ENCODE measurements at regions not wholly inside any gene's neighbourhood (a gene's known extent, or its start where the extent isn't known, plus 50 kb on each side); places are given as distances from the start of the nearest gene placed in this dataset.
"Not testable (repeated sequence)": the region's sequence is repeated elsewhere in the genome, so short reads cannot be mapped to it uniquely, and the experiment has no call there.

GRCh38 chr14:82636426-82636825 is 1102.8 kb upstream of the SEL1L start:
- no peak for DNase-seq

DNA sequence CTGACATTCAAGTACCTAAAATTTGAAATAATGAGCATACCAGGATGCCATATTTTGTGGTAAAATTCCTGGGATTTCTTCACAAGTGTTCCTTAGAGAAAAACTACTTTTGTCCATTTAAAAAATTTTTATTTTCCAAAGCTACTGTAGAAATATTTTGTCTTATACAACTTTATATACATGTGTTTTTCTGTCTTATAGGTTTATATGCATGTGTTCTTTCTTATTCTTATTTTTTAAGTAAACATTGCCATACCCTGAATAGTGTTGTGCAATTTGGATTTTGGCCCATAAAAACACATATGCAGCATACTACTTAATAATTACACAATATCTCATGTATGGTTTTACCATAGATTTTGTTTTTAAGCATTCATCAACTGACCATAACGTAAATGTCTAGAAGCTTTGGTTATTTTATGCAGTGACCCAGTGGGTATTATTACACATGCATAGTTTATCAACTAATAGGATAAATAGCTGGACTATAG is 1107.4 kb upstream of the SEL1L start:
- DNase-seq, result no peak

GRCh38 chr14:82642425-82642824 is 1108.8 kb upstream of the SEL1L start:
- no peak for DNase-seq

DNA sequence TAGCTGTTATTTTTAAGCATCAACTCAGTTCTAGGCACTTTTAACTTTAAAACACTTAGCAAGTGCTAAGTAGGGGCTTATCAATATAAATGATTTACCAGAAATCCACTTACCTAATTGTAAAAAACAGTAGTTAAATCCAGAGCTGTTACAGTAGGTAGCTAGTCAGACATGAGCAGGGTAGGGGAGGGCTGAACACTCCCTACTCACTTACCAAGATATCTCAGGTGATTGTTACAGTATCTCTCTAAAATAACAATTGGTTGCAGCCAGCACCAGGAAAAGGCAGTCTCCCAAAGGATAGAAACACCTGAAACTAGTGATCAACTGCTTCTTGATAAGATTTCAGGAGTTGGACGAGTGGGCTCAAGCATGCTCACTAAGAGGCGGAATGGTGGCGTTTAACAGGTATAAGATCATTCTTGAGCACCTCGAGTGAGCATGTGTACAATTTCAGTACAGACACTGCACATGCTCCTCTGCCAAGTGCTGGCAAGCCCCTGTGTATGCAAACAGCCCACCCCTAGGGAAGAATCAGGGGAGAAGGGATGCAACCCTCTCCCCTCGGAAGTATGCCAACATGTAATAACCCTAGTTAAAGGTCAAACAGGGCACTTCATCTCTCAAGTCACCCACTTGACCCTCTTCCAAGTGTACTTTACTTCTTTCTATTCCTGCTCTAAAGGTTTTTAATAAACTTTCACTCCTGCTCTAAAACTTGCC is 1113.6 kb upstream of the SEL1L start:
- no peak for DNase-seq

GRCh38 chr14:82655770-82656169 is 1122.1 kb upstream of the SEL1L start:
- no peak for DNase-seq

DNA sequence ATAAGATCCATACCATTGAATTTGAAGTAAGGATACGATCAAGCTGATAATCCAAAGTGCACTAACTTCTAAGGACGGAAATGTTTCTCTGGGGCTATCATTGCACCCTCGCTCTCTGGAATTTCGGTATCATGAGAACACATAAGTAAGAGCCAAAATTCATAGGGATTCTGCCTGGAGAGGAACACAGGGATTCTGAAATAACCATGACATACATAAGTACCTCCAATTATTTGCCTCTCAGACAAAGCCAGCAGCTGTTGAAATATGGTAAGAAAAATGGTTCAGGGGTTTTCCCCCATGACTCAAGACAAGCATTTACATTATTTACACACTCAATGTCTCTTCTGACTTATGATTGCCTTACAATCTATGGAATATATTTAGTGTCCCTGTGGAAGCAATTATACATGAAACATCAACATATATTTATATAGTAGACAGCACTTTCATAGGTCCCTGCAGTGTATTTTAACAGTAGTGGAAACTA is 1123.6 kb upstream of the SEL1L start:
- DNase-seq, result no peak

GRCh38 chr14:82661258-82661657 is 1127.6 kb upstream of the SEL1L start:
- DNase-seq, result no peak

- DNase-seq, result no peak
These were observed 1133.4 kb upstream of the SEL1L start for GRCh38 chr14:82667006-82667405.

DNA sequence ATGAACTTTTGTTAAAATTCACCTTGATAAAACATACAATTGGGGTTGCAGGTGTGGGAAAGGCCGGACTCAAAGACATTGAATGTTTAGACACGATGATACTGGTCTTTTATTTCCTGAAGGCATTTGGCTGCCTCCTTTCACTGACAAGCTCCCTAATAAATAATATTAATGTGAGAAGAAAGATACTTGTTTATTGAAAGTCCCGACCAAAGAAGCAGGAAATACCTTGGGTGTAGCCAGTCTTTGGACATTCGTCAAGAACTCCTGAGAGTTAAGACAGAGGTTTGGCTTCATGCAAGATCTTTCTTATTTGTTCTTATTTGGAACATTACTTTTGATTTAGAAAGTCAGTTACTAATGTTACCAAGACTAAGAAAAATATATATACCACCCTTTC is 1133.8 kb upstream of the SEL1L start:
- no peak for DNase-seq

DNA sequence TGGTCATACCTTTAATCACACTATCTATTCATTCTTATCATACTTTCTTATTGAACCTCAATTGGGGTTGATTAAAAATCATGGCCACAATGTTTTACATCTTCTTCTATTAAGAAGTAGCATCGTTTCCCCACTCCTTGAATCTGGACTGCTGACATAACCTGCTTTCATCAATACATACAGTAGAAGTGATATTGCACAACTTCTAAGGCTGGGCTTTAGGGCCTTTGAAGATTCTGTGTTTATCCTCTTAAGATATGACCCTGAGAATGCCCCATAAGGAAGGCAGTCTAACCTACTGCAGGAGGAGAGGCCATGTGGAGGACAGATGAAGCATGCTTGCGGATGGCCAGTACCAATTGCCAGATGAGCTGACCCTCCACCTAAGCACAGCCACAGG is 1142.8 kb upstream of the SEL1L start:
- DNase-seq, result no peak

DNA sequence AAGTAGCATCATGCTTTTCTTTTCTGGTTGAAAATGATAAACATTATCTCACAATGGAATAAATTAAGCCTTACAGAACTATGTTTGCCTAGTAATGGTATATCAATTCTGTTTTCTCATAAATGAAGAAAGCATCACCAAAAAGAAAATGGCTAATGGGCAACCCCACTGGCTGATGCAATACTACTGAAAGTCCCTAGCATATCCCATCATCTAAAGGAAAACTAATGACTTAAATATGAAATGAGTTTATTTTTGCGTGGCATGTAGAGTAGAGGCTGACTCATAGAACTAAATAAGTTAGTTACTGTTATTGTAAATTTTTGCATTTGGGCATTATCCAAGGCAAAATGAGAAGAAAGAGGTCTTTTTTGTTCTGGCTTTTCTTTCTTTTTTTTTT is 1156.3 kb upstream of the SEL1L start:
- DNase-seq, result no peak

DNA sequence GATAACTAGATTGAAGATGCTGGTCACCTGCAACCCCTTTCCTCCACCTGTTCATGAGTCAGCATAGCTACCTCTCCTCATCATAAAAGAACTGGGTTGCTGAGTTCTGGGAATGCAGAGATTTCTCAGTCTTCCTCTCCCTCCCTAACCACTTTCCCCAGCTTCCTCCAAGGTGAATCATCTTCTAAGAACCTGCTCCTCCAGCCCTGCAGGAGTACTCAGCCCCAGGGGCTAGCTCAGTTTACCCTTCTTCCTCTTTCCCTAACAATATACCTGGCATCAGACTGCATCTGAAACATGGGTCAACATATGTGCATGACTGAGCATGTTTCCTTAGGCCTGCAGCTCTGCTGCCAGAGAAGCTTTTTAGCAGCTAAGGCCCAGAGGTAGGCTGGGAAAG is 1157.5 kb upstream of the SEL1L start:
- not testable (repeated sequence) for DNase-seq

- DNase-seq, result no peak
These were observed 1161.2 kb upstream of the SEL1L start for GRCh38 chr14:82694820-82695219.

- DNase-seq, result no peak
These were observed 1170.6 kb upstream of the SEL1L start for GRCh38 chr14:82704218-82704617.

GRCh38 chr14:82710267-82710841 is 1176.7 kb upstream of the SEL1L start:
- DNase-seq, result peak; percentile 16

DNA sequence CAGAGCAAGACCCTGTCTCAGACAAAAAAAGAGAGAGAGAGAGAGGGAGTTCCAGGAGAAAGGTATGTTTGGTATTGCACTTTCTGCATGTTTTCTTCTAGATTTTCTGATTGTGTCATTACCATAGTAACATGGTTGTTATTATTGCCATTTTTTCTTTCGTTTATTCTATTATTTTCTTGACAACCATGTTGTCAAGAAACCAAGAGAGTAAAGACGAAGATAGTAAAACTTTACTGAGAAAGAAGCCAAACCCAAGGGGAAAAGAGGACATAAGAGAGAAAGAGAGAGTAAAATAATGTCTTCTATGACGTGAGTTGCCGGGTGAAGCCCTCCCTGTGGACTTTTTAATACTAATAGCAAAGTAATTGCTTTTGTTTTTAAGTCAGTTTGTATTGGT is 1186.0 kb upstream of the SEL1L start:
- DNase-seq, result no peak

DNA sequence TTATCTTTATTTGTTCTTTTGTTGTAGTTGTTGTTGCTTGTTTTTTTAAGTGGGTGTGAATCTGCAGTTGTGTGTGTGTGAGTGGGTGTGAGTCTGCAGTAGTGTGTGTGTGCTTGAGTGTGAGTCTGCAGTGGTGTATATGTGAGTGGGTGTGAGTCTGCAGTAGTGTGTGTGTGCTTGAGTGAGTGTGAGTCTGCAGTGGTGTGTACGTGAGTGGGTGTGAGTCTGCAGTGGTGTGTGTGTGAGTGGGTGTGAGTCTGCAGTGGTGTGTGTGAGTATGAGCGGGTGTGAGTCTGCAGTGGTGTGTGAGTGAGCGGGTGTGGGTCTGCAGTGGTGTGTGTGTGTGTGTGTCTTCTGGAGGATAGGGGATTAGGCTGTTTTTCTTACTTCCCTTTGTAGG is 1186.8 kb upstream of the SEL1L start:
- no peak for DNase-seq

DNA sequence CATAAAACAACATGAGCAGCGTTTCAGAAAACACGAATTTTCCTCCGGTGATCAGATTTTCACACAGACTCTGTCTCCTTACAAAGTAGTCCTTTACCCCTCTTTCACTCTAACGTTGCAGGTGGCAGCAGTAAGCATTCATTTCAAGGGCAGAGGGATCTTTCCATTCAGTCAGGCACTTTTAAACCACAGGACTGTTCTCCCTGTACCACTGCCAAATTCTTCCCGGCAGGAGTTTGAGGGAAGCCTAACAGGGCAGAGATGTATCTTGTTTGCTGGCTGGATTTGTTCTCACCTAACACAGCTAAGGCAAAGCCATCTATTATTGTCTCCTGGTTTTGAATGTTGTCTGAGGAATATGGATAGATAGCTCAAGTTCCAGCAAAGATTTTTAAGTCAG is 1187.3 kb upstream of the SEL1L start:
- no peak for DNase-seq

DNA sequence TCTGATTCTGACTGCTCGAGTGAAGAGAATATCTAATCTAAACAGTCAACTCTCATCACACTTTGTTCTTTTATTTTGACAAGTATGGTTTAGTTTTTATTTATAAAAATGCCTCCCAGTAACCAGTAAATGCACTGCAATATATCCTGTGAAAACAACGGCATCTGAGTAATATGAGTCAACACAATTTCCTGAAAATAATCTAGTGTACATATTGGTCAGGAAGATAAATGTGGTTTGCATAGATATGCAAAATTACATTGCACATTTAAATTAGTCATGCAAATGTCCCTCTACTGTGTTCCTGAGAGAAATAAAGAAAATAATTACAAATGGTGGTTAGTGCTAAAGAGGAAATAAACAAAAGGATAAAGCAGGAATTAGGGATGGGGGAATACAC is 1190.7 kb upstream of the SEL1L start:
- DNase-seq, result no peak

DNA sequence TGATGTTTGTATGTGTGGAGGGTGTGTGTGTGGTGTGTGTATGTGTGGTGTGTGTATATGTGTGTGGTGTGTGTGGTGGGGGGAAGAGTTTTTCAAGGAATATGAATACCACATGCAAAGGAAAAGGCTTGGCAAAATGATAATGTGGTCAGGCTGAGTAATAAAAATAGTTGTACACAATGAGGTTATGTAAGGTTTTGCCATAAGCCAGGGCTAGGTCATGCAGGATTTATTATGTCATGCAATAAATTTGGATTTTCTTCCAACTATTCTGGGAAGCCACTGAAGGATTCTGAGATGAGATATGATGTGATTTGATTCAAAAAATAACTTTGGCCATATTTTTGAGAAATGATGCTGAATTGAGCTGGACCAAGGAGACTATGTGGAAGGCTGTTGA is 1191.6 kb upstream of the SEL1L start:
- DNase-seq, result no peak

DNA sequence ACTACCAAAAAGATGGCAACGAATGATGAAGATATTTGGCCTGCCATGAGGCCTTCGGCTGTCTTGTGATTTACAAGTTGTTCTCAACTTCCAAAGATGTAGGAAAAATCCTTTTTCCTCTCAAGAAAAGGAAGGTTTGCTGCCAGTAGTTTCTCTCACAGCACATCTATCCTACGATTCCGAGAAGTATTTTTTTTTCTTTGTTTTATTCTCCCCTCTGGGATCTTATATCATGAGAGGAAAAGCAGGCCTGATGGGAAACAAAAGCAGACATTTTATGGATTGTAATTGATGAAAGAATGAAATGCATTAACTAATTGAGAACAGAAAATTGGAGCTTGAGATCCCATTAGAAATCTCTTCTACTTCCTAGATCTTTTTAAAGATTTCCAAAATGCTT is 1197.9 kb upstream of the SEL1L start:
- DNase-seq, result no peak

- no peak for DNase-seq
These were observed 1206.9 kb upstream of the SEL1L start for GRCh38 chr14:82740547-82740946.

- DNase-seq, result no peak
These were observed 1221.8 kb upstream of the SEL1L start for GRCh38 chr14:82755476-82755875.

DNA sequence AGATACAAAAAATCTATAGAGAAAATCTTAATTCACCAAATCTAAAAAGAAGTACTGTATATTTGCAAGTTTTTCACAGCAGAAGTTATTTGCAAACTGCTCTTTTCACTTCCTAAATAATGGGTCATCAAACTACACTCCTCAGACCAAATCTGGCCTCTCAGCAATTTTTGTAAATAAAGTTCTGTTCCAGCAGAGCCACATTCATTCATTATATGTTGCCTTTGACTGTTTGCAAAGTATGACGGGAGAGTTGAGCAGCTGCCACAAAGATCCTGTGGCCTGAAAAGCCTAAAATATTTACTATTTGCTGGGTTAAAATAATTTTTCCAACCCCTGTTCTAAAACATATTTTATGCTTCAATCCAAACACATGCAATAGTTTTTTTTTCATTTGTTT is 1222.3 kb upstream of the SEL1L start:
- no peak for DNase-seq

DNA sequence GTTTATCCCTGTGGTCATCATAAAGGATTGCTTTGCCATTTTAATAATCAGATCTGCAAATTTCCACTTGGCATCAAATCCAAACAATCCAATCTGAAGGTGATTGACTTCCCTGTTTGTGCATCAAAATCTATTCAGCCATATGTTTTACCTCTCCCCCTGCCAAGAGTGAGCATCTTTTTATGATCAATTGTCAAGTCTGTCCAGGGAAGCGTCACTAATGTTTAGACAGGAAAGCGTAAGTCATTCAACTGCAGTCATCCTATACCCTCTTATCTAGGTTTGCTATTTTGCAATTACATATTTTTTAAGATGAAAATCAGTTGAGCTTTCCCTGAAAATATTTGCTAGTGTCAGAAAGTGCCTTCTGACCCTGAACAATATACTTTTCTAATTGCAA is 1224.1 kb upstream of the SEL1L start:
- DNase-seq, result no peak

Measured in GDM1 (cell line).